ENCODE measurements at regions not wholly inside any gene's neighbourhood (a gene's known extent, or its start where the extent isn't known, plus 50 kb on each side); places are given as distances from the start of the nearest gene placed in this dataset.

DNA sequence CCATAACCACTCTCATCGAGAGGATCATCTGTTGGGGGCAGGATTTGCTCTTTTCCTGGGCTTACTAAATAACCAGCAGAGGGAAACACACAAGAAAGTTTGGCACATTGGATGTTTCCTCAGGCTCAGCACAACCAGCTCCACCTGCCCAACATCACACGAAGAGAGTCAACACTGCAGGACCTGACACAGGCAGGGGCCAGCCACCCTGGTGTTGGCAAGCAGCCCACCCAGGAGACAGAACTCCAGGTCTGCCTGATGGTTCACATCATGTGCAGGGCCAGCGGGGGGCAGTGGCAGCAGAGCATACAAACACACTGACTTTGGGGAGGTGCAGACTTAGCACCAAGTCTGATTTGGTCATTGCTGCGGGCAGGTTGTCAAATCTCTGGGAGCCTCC, 182.3 kb upstream of the GALNT2 start:
- Mint-ChIP-seq H3K36me3 (no peaks in the 10 kb centered on the region), H3K9me3 (no peaks in the 10 kb centered on the region), H3K4me1 (no peaks in the 10 kb centered on the region), H3K27me3 (ENCODE audit: low read depth in 2 of 2) (peaks cover 11 to 49% of the 10 kb centered on the region in 2 donors), H3K4me3 (no peak overlapping the region), H3K27ac (no peak overlapping the region)
- Histone ChIP-seq H3K36me3 (ENCODE audit: control insufficient read depth, insufficient read depth, low read length) (no peaks in the 10 kb centered on the region), H3K9me3 (ENCODE audit: control insufficient read depth, insufficient read depth, low read length) (no peaks in the 10 kb centered on the region), H3K4me1 (ENCODE audit: control insufficient read depth, insufficient read depth, low read length) (no peaks in the 10 kb centered on the region), H3K27ac (ENCODE audit: low read length) (no peak overlapping the region), H3K27me3 (ENCODE audit: control insufficient read depth, insufficient read depth, low read length) (no peaks in the 10 kb centered on the region), H3K4me3 (ENCODE audit: low read length) (no peak overlapping the region)
- no peak for DNase-seq
- TF ChIP-seq, protein P1, sequence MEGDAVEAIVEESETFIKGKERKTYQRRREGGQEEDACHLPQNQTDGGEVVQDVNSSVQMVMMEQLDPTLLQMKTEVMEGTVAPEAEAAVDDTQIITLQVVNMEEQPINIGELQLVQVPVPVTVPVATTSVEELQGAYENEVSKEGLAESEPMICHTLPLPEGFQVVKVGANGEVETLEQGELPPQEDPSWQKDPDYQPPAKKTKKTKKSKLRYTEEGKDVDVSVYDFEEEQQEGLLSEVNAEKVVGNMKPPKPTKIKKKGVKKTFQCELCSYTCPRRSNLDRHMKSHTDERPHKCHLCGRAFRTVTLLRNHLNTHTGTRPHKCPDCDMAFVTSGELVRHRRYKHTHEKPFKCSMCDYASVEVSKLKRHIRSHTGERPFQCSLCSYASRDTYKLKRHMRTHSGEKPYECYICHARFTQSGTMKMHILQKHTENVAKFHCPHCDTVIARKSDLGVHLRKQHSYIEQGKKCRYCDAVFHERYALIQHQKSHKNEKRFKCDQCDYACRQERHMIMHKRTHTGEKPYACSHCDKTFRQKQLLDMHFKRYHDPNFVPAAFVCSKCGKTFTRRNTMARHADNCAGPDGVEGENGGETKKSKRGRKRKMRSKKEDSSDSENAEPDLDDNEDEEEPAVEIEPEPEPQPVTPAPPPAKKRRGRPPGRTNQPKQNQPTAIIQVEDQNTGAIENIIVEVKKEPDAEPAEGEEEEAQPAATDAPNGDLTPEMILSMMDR (IDR thresholded peaks at IDR 0.05), result no peak
- WGBS (ENCODE audit: insufficient coverage), result 89% methylated on average over 4 of the region's 4 CpGs
- no peak for ATAC-seq
- intact Hi-C loops (cut with micrococcal nuclease), result no loop called here

DNA sequence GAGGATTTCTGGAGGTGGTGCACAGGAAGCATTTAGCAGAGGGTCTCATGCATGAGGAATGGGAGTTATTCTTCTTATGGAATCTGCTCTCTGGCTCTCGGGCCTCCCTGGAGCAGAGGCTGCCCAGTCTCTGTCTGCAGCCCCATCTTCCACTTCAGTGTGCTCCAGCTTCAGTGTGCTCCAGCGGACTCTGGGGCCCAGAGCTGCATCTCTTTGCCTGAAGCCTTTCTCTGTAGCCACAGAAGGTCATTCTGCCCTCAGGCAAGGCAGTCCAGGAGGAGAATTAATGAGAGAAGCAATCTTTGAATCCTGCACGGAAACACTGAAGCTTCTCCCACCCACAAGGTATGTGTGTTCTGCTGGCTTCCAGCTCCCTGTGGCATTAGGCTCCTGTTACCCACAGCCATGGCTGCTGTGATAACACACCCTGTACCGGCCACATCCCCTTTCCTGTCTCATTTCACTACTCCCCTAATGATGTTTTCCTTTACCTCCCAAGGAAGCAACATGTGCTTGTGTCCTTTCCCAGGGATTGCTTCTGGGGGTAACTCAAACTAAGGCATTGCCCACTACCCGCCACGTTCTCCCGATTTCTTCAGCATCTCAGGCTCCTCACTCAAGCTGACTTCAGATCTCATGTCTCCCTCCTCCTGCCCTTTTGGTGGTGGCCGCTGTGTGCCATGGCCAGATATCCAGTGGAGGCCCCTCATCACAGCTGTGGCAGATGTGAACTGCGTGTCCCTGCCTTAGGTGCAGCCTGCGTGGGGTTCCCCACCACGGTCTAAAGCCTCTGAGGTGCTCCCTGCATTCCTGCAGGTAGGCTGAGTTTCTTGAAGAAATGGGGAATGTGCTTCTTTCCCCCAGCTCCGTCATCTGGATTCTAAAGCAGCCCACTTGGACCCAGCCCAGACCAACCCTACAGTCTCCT, 181.2 kb upstream of the GALNT2 start:
- H3K4me3 ChIP-seq (ENCODE audit: low read length), result no peak overlapping the region
- H3K27ac ChIP-seq (ENCODE audit: low read length), result no peak overlapping the region
- H3K9me3 ChIP-seq (ENCODE audit: control insufficient read depth, insufficient read depth, low read length), result no peaks in the 10 kb centered on the region
- H3K36me3 ChIP-seq (ENCODE audit: control insufficient read depth, insufficient read depth, low read length), result no peaks in the 10 kb centered on the region
- H3K36me3 Mint-ChIP-seq, result no peaks in the 10 kb centered on the region
- H3K4me1 ChIP-seq (ENCODE audit: control insufficient read depth, insufficient read depth, low read length), result no peaks in the 10 kb centered on the region
- H3K27me3 Mint-ChIP-seq (ENCODE audit: low read depth in 2 of 2), result peaks cover 5 to 38% of the 10 kb centered on the region in 2 donors
- H3K4me1 Mint-ChIP-seq, result no peaks in the 10 kb centered on the region
- TF ChIP-seq, protein P1 (IDR thresholded peaks at IDR 0.05), result no peak
- H3K27ac Mint-ChIP-seq, result no peak overlapping the region
- intact Hi-C loops (cut with micrococcal nuclease), result no loop called here
- no peaks in the 10 kb centered on the region for H3K9me3 Mint-ChIP-seq
- ATAC-seq (no peak), DNase-seq (no peak)
- peak overlapping the region; percentile 7 for H3K4me3 Mint-ChIP-seq
- 84% methylated on average over 12 of the region's 12 CpGs for WGBS (ENCODE audit: insufficient coverage)
- H3K27me3 ChIP-seq (ENCODE audit: control insufficient read depth, insufficient read depth, low read length), result no peaks in the 10 kb centered on the region

DNA sequence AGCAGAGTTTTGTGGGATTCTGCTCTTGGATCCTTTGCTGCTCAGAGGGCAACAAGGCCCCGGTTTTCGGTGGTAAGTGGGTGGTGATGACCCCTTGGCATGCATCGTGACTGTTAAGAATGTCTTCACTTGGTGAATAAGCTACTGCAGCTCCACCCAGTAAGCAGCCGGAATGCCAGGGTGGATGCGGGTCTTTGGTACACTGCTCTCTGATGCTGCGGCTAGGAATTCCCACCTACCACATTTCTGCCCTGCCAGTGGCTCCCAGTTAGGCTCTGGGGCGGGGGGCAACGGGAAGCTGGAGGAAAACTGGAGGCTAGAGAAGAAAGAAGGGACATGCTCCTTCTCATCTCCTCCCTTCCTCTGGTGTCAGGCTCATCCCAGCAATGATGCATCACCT, 180.4 kb upstream of the GALNT2 start:
- no peaks in the 10 kb centered on the region for H3K9me3 ChIP-seq (ENCODE audit: control insufficient read depth, insufficient read depth, low read length)
- no peak overlapping the region for H3K4me3 ChIP-seq (ENCODE audit: low read length)
- intact Hi-C loops (cut with micrococcal nuclease), result no loop called here
- Mint-ChIP-seq H3K27me3 (ENCODE audit: low read depth in 2 of 2) (peaks cover 5 to 31% of the 10 kb centered on the region in 2 donors), H3K4me1 (no peaks in the 10 kb centered on the region), H3K36me3 (no peaks in the 10 kb centered on the region), H3K27ac (no peak overlapping the region), H3K4me3 (no peak overlapping the region), H3K9me3 (no peaks in the 10 kb centered on the region)
- H3K4me1 ChIP-seq (ENCODE audit: control insufficient read depth, insufficient read depth, low read length), result no peaks in the 10 kb centered on the region
- H3K27ac ChIP-seq (ENCODE audit: low read length), result no peak overlapping the region
- DNase-seq, result no peak
- TF ChIP-seq, protein P1 (IDR thresholded peaks at IDR 0.05), result no peak
- WGBS (ENCODE audit: insufficient coverage), result 88% methylated on average over 8 of the region's 8 CpGs
- H3K27me3 ChIP-seq (ENCODE audit: control insufficient read depth, insufficient read depth, low read length), result no peaks in the 10 kb centered on the region
- no peaks in the 10 kb centered on the region for H3K36me3 ChIP-seq (ENCODE audit: control insufficient read depth, insufficient read depth, low read length)
- no peak for ATAC-seq
